Esophagus muscularis mucosa (tissue), 4 donors: ENCODE measurements at regions not wholly inside any gene's neighbourhood (a gene's known extent, or its start where the extent isn't known, plus 50 kb on each side); places are given as distances from the start of the nearest gene placed in this dataset.

Experiments used
- DNase-seq: peaks from one replicate; pipeline ENCODE4 v3.0.0-alpha.2; 2017; ENCODE audit errors: extremely low spot score
- H3K27ac ChIP-seq, 4 donors: fragments of 200-600 bp; sonication (generic); replicated peaks in 1 of 4; 1 replicate in 3 of 4; 2 replicates in 1 of 4; pipeline ENCODE4 v1.5.1; 2016 to 2019; ENCODE audit warnings: mild to moderate bottlenecking in 1 of 4
- H3K27me3 ChIP-seq, 4 donors: fragments of 200-600 bp; sonication (generic); one replicate each; pipeline versions ENCODE4 v1.5.1 to v1.6.0; 2016 to 2019
- H3K36me3 ChIP-seq, 4 donors: fragments of 200-600 bp; sonication (generic); one replicate each; pipeline ENCODE4 v1.5.1; 2016 to 2019
- H3K4me1 ChIP-seq, 4 donors: fragments of 200-600 bp; sonication (generic); one replicate each; pipeline ENCODE4 v1.5.1; 2016 to 2019
- H3K4me3 ChIP-seq, 4 donors: fragments of 200-600 bp; sonication (generic); 1 replicate in 2 of 4; 2 replicates in 2 of 4; pipeline ENCODE4 v1.5.1; 2016 to 2019; ENCODE audit warnings: mild to moderate bottlenecking in 4 of 4, moderate library complexity in 1 of 4
- H3K9me3 ChIP-seq, 4 donors: fragments of 200-600 bp; sonication (generic); 1 replicate in 3 of 4; 2 replicates in 1 of 4; pipeline ENCODE4 v1.5.1; 2016 to 2019
- EP300 ChIP-seq: sonication (generic); formaldehyde crosslinking; IDR thresholded peaks from one replicate; pipeline ENCODE4 v1.6.1; 2017; ENCODE audit warnings: antibody characterized with exemption
- POLR2A ChIP-seq: fragments of 450-650 bp; IDR thresholded peaks from one replicate; pipeline ENCODE4 v1.6.1; 2017; ENCODE audit warnings: antibody characterized with exemption, moderate library complexity, mild to moderate bottlenecking, low read depth
- POLR2AphosphoS5 ChIP-seq, 2 donors: sonication (generic); formaldehyde crosslinking; IDR thresholded peaks; one replicate each; pipeline ENCODE4 v1.6.1; 2017; ENCODE audit warnings: antibody characterized with exemption in 2 of 2
- WGBS: methylation state at CpG from one replicate; pipeline ENCODE4 v1.1.5; 2018; 5-methylcytosine and 5-hydroxymethylcytosine counted together
- intact Hi-C: fragments of 100-400 bp; cut with DNase I; formaldehyde crosslinking; loops from one replicate; pipeline ENCODE4 v1.15.1; 2023
- TF ChIP-seq, protein P1 (sequence below), 3 experiments: fragments of 200-600 bp in 2 of 3; fragments of 450-650 bp in 1 of 3; sonication (generic) in 2 of 3; IDR thresholded peaks; one replicate each; pipeline ENCODE4 v1.5.1; 2017 to 2019; ENCODE audit warnings: antibody characterized with exemption in 3 of 3, mild to moderate bottlenecking in 2 of 3, moderate library complexity in 1 of 3

DNA sequence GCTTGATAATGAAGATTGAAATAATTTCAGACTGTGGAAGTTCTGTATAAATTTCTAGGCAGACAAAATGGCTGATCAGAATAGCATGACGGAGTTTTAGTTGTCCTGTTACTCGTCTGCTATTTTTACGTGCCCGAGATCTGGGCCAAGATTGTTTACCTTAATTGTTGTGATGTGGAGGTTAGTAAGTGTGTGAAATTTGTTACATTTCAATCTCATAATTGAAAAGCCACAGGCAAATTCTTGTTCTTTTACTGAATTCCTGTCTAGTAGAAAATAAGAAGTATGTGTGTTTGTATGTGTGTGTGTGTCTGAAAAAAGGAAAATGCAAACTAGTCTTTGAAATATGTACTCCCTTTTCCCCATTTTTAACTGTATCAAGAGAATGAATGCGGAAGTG, 115.2 kb downstream of the UTRN start:
- no peak for TF ChIP-seq POLR2A
- no peak for TF ChIP-seq POLR2AphosphoS5 (IDR thresholded peaks at IDR 0.05)
- TF ChIP-seq, protein P1, sequence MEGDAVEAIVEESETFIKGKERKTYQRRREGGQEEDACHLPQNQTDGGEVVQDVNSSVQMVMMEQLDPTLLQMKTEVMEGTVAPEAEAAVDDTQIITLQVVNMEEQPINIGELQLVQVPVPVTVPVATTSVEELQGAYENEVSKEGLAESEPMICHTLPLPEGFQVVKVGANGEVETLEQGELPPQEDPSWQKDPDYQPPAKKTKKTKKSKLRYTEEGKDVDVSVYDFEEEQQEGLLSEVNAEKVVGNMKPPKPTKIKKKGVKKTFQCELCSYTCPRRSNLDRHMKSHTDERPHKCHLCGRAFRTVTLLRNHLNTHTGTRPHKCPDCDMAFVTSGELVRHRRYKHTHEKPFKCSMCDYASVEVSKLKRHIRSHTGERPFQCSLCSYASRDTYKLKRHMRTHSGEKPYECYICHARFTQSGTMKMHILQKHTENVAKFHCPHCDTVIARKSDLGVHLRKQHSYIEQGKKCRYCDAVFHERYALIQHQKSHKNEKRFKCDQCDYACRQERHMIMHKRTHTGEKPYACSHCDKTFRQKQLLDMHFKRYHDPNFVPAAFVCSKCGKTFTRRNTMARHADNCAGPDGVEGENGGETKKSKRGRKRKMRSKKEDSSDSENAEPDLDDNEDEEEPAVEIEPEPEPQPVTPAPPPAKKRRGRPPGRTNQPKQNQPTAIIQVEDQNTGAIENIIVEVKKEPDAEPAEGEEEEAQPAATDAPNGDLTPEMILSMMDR (IDR thresholded peaks at IDR 0.05) = no peak
- TF ChIP-seq EP300 = no peak
- Histone ChIP-seq H3K9me3 (no peaks in the 10 kb centered on the region), H3K27ac (no peak overlapping the region), H3K36me3 (no peaks in the 10 kb centered on the region), H3K4me1 (peaks cover 0 to 15% (median 9%) of the 10 kb centered on the region in 4 donors), H3K27me3 (no peaks in the 10 kb centered on the region), H3K4me3 (no peak overlapping the region)
- WGBS = 86% methylated on average over 5 of the region's 5 CpGs
- no peak for DNase-seq
- intact Hi-C loops = no loop called here

DNA sequence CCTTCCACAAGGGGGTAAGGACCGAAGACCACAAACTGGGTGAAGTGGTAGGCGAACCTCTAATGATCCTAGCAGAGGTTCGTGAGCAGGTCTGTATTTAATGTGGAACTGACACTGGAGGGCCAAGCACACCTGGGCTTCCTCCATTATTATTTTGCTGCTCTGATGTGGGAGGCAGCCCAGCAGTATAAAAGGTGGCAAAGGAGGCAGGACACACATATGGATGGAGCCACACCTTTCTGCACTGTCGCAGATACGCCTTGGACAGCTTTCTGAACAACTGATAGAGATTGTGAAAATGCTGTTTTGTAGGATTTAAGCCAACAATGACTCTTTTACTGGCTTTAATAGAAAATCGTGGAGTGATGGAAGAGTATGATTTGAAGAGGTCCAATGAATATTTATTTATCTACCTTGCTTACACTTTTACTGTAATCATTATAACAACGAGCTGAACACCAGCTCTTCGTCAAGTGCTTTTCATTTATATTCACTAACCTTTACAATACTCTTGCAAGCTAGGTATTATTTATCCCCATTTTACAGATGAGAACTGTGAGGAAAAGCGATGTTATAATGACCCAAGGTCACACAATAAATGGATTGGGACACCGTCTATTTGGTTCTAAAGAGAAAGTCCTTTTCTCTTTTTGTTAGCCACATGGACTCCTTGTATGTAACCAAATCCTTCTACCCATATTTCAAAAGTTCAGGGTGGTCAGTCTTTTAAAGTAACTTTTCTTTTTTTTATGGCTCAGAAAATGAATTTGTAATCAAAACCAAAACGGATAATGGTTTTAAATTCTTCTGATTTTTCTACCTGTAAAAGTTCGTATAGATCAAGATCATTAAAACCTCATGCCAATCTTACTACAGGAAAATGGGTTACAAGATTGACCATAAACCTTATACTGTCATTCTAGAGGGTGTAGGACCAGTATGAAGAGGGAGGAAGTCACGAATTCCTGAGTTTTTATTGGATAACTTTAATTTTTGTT, 116.9 kb downstream of the UTRN start:
- TF ChIP-seq POLR2AphosphoS5 (IDR thresholded peaks at IDR 0.05) (no peak), POLR2A (no peak), EP300 (no peak)
- TF ChIP-seq, protein P1 (IDR thresholded peaks at IDR 0.05) = no peak
- intact Hi-C loops = no loop called here
- Histone ChIP-seq H3K4me3 (no peak overlapping the region), H3K36me3 (no peaks in the 10 kb centered on the region), H3K27me3 (no peaks in the 10 kb centered on the region), H3K4me1 (peaks cover 3 to 18% (median 11%) of the 10 kb centered on the region in 4 donors), H3K27ac (no peak overlapping the region), H3K9me3 (no peaks in the 10 kb centered on the region)
- 97% methylated on average over 13 of the region's 13 CpGs for WGBS
- DNase-seq = no peak

DNA sequence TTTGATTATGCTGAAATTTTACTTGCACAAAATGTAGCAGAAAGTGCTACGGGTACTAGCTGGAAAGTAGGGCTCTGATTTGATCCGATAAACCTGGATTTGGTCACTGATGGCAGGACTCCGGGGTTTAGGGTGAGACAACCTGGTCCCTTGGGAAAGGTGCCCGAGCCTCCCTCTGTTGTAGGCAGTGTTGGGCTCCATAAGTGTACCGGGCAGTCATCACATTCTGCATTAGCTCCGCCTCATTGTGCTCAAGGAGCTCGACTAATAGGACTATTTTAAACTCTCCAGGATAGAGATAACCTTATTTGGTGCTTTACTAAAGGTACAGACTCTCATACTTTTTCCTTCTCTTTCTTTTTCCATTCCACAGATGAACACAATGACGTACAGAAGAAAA, 117.6 kb downstream of the UTRN start:
- H3K36me3 ChIP-seq = no peaks in the 10 kb centered on the region
- H3K27me3 ChIP-seq = no peaks in the 10 kb centered on the region
- WGBS = 94% methylated on average over 8 of the region's 8 CpGs
- intact Hi-C loops = no loop called here
- no peak for DNase-seq
- H3K4me1 ChIP-seq = peaks cover 6 to 19% (median 13%) of the 10 kb centered on the region in 4 donors
- no peaks in the 10 kb centered on the region for H3K9me3 ChIP-seq
- H3K27ac ChIP-seq = no peak overlapping the region
- no peak overlapping the region for H3K4me3 ChIP-seq
- TF ChIP-seq EP300 (no peak), POLR2AphosphoS5 (IDR thresholded peaks at IDR 0.05) (no peak), POLR2A (no peak)
- TF ChIP-seq, protein P1 (IDR thresholded peaks at IDR 0.05) = no peak

DNA sequence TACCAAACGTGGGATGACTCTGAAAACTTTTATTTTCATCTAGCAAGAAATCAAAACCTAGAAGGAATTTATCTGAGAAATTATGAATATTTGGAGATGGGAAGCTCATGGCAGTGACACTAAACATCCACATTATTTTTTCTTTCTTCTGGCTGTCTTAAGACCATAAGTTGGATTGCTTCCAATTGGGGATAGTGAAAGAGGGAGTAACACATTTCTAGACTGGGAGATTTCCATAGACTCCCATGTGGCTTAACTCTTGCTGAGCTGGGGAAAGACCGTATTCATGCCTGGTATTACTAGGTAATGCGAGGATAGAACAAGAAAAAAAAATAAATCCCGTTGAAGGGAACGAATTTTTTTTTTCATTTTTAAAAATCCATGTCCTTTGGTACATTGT, 120.0 kb downstream of the UTRN start:
- Histone ChIP-seq H3K27me3 (no peaks in the 10 kb centered on the region), H3K36me3 (no peaks in the 10 kb centered on the region), H3K4me3 (no peak overlapping the region), H3K9me3 (no peaks in the 10 kb centered on the region), H3K4me1 (peaks cover 8 to 19% (median 18%) of the 10 kb centered on the region in 4 donors), H3K27ac (no peak overlapping the region)
- DNase-seq = no peak
- intact Hi-C loops = no loop called here
- 64% methylated on average over 5 of the region's 5 CpGs for WGBS
- TF ChIP-seq POLR2AphosphoS5 (IDR thresholded peaks at IDR 0.05) (no peak), POLR2A (no peak), EP300 (no peak)
- TF ChIP-seq, protein P1 (IDR thresholded peaks at IDR 0.05) = no peak
